ENCODE measurements at regions not wholly inside any gene's neighbourhood (a gene's known extent, or its start where the extent isn't known, plus 50 kb on each side); places are given as distances from the start of the nearest gene placed in this dataset.

GRCh38 chr2:185360776-185361175 is 377.8 kb upstream of the FSIP2 start:
- Histone ChIP-seq H3K27ac (ENCODE audit: insufficient read depth, low read length) (no peak overlapping the region), H3K4ac (ENCODE audit: low read depth, low read length) (no peak overlapping the region), H3K36me3 (ENCODE audit: control insufficient read depth, insufficient read depth, low read length) (no peaks in the 10 kb centered on the region), H3K23ac (ENCODE audit: low read depth, low read length) (no peak overlapping the region), H3K56ac (ENCODE audit: extremely low read depth, insufficient read depth, low read length) (no peak overlapping the region), H3K4me2 (ENCODE audit: low read depth, low read length) (no peak overlapping the region), H3K9me1 (ENCODE audit: insufficient read depth, low read length) (no peaks in the 10 kb centered on the region), H4K20me1 (ENCODE audit: insufficient read depth, low read length) (no peaks in the 10 kb centered on the region), H2AK9ac (replicated peaks; ENCODE audit: low read depth, low read length, poor library complexity) (no peak overlapping the region), H3K27me3 (ENCODE audit: control insufficient read depth, insufficient read depth, low read length) (no peaks in the 10 kb centered on the region), H3K79me1 (ENCODE audit: low read depth in 1 of 2, low read length in 2 of 2) (no peaks in the 10 kb centered on the region), H3K9me3 (ENCODE audit: control insufficient read depth, insufficient read depth, low read length) (peaks cover 13% of the 10 kb centered on the region), H4K91ac (ENCODE audit: insufficient read depth, low read depth, low read length) (no peak overlapping the region), H2BK5ac (ENCODE audit: low read depth, low read length, poor library complexity, severe bottlenecking) (no peak overlapping the region), H4K8ac (ENCODE audit: low read depth in 2 of 2, low read length in 2 of 2) (no peak overlapping the region), H2AFZ (replicated peaks; ENCODE audit: low read length, poor library complexity) (no peak overlapping the region), H3K9ac (ENCODE audit: low read depth, low read length) (no peak overlapping the region), H2BK120ac (ENCODE audit: low read depth, low read length) (no peak overlapping the region), H3K14ac (replicated peaks; ENCODE audit: low read depth, low read length) (no peak overlapping the region), H3K4me3 (ENCODE audit: insufficient read depth, low read depth, low read length) (no peak overlapping the region), H2BK20ac (ENCODE audit: low read depth, low read length) (no peak overlapping the region), H2BK15ac (ENCODE audit: low read depth, low read length) (no peak overlapping the region), H3K4me1 (ENCODE audit: control insufficient read depth, insufficient read depth, low read length) (no peaks in the 10 kb centered on the region), H3K18ac (ENCODE audit: low read depth, low read length) (no peak overlapping the region), H4K5ac (ENCODE audit: low read depth, low read length) (no peak overlapping the region), H2AK5ac (ENCODE audit: low read depth, low read length) (no peak overlapping the region)
- ATAC-seq (ENCODE audit: low read depth) = no peak
- dilution Hi-C loops (cut with HindIII; ENCODE audit: low sequenced_read_pairs, unreplicated experiment) (no loop called here), in situ Hi-C loops (cut with MboI; ENCODE audit: low sequenced_read_pairs) (no loop called here), intact Hi-C loops (cut with micrococcal nuclease) (no loop called here)
- no peak for DNase-seq
- CTCF ChIA-PET = no interaction called here
- WGBS, 2 experiments (ENCODE audit: extremely low coverage in 2 of 2, insufficient read length in 1 of 2) = no CpG with 5 or more reads among the region's 3 CpGs
- POLR2A ChIA-PET (ENCODE audit: unreplicated experiment) = no interaction called here
- BruUV-seq (replicated peaks) = no TSS peak
- TF ChIP-seq RFX5 (IDR thresholded peaks at IDR 0.05; ENCODE audit: low read depth, low read length) (no peak), BHLHE40 (IDR thresholded peaks at IDR 0.05; ENCODE audit: low read depth, low read length) (no peak), RAD21 (IDR thresholded peaks at IDR 0.05; ENCODE audit: low read length) (no peak), RCOR1 (IDR thresholded peaks at IDR 0.05; ENCODE audit: insufficient replicate concordance, low read length) (no peak), CTCF (conservative IDR thresholded peaks at IDR 0.05; ENCODE audit: low read depth, low read length) (no peak)

Measured in IMR-90 (cell line).